Astrocyte of the hippocampus (primary cell): ENCODE measurements at regions not wholly inside any gene's neighbourhood (a gene's known extent, or its start where the extent isn't known, plus 50 kb on each side); places are given as distances from the start of the nearest gene placed in this dataset.
A peak's percentile ranks its signal among the peaks of the same experiment; 100 is the strongest.

Experiments used
- DNase-seq: peaks from one replicate; pipeline ENCODE4 v3.0.0; 2011; ENCODE audit warnings: low read depth, low spot score

- no peak for DNase-seq
Observed at GRCh38 chr19:23855676-23856075, 59.0 kb upstream of the ZNF726 start.

GRCh38 chr19:23851966-23852365 lies 62.7 kb upstream of the ZNF726 start:
- no peak for DNase-seq

- DNase-seq = no peak
Observed at GRCh38 chr19:23832717-23833327, 74.1 kb upstream of the ZNF681 start.

GRCh38 chr19:23823952-23824389 lies 65.3 kb upstream of the ZNF681 start:
- DNase-seq = no peak

GRCh38 chr19:23822735-23823134 lies 64.0 kb upstream of the ZNF681 start:
- no peak for DNase-seq

GRCh38 chr19:23817519-23817918 lies 58.8 kb upstream of the ZNF681 start:
- DNase-seq = peak; percentile 10

- DNase-seq = no peak
Observed at GRCh38 chr19:23810496-23810895, 51.8 kb upstream of the ZNF681 start.
